H4 (cell line): ENCODE measurements at regions not wholly inside any gene's neighbourhood (a gene's known extent, or its start where the extent isn't known, plus 50 kb on each side); places are given as distances from the start of the nearest gene placed in this dataset.
"Not testable (repeated sequence)": the region's sequence is repeated elsewhere in the genome, so short reads cannot be mapped to it uniquely, and the experiment has no call there.

Experiments used
- DNase-seq: peaks from one replicate; pipeline ENCODE4 v3.0.0-alpha.2; 2015; ENCODE audit warnings: low spot score

DNA sequence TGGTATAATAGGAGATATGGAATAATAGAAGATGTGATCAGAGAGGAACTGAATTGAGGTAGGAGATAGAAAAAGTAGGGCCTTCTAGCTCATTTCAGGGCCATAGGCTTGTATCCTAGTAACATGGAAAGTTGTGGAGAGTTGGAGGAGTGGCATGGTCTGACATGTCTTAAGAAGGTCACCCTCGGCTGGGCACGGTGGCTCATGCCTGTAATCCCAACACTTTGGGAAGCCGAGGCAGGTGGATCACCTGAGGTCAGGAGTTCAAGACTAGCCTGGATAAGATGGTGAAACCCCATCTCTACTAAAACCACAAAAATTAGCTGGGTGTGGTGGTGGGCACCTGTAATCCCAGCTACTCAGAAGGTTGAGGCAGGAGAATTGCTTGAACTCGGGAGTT is 550.3 kb upstream of the CDH2 start:
- DNase-seq: not testable (repeated sequence)

DNA sequence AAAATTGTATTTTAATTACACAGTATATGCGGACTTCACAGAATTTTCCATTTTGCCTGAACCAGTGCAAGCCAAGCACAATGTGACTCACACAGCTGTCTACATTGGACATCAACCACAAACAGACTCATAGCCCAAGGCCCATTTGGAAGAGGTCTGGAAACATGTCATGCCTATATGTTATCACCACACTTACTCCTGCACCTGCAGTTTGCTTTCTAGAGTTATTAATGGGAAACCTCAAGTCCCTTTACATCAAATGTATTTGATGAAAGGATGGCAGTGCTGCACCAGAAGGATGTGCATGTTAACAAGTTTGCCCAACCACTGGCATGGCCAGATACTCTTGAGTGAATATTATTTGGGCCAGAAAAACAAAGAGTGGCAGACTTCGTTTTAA is 548.9 kb upstream of the CDH2 start:
- DNase-seq: peak; percentile 6

DNA sequence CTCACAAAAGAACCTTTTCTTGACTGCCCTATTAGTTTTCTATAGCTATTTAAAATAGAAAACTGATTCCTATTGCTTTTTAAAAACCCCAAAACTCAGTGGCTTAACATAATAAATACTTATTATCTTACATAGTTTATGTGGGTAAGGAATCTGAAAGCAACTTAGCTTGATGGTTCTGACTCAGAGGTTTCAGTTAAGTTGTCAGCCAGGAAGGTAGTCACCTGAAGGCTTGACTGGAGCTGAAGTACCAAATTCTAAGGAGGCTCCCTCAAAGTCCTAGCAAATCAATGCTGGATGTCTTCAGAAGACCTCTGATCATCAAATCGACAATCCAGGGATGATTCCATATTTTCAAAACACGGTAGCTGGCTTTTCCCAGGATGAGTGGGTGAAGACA is 546.6 kb upstream of the CDH2 start:
- no peak for DNase-seq

DNA sequence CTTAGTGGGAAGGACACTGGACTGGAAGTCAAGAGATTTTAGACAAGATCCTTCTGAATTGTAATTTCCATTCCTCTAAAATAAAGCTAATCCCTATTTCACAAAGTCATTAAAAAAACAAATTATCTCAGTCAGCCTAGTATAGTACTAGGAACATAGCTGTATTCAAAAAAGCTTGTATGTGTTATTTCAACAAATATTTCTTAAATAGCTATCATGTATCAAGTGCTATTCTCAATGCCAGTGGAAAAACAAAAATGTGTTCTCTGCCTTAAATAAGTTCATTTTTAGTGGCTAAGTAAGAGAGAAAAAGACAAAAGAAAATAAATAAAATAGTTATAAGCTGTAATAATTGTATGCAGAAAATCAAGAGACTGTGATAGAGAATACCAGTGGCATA is 541.8 kb upstream of the CDH2 start:
- DNase-seq: no peak

DNA sequence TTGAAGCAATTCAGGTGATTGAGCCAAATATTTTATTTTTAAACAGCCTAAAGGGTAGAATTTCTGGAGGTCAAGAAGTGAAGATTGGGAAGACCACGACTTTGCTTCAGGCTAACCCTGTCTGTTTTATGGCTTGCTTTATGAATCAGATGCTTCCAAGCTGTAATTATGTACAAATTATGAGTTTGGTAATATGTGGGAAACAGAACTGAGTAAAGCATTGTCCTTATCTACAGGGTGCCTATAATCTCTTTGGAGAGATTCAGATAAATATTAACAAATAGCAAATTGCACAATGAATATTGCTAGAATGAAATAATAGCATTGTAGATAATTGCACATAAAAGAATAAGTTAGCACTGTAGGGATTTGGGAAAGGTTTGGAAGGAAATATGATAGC is 539.4 kb upstream of the CDH2 start:
- no peak for DNase-seq

DNA sequence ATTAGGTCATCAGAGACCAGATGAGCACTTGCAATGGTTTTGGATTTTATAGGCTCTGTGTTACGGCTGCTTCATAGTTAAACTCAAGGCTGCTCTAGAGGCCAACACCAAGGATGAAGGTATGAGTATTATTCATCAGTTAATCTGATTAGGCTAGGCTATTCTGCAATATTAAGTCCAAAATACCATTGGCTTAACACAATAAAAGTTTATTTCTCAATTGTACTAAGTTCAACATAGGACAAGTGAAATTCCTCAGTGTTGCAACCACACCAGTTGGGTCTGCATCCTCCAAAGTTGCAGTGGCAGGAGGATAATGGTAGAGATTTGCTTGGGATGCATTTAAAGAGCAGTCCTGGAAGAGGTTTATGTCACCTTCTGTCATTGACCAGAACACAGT is 538.3 kb upstream of the CDH2 start:
- DNase-seq: no peak

DNA sequence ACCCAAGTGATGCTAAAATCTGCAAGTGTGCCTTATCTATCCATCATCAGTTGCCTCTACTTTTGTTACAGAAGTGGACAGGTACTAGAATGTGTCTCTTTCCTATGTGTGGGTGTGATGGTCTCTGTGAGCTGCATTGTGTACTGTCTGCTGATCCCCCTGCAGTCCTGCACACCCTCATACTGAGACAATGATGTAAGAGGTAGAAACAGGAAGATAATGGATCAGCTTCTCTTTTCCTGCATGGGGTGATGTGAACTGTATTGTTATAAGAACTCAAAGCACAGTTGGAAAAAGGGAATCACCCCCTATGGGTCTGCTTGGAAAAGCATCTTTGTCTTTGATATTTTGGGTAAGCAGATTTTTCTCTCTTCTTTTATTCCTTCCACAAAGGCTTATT is 537.6 kb upstream of the CDH2 start:
- no peak for DNase-seq

DNA sequence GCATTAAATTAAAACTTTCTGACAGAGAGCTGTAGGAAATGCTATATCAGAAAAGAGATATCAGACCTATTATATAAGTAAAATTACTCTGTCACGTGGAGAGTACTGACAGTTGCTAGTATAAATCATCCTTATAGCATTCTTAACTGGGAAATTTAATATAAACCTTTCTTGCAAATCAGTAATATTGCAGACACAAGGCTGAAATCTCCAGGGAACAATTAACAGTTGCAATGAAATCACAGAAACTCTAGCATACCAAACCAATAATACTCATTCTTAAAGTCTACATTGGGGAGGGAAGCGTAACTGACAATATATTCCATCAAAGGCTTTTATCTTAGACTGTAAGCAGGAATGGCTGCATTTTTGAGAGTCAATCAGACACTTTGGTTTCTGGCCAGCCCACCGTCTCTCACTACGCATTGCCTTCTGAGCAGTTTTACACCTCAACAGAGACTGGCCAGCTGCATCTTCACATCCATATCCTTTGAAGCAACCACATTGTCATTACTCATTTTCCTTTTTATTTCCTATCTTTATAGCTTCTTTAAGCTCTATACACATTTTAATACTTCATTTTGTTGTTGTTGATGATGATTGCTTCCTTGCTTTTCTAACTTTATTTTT is 536.0 kb upstream of the CDH2 start:
- no peak for DNase-seq

DNA sequence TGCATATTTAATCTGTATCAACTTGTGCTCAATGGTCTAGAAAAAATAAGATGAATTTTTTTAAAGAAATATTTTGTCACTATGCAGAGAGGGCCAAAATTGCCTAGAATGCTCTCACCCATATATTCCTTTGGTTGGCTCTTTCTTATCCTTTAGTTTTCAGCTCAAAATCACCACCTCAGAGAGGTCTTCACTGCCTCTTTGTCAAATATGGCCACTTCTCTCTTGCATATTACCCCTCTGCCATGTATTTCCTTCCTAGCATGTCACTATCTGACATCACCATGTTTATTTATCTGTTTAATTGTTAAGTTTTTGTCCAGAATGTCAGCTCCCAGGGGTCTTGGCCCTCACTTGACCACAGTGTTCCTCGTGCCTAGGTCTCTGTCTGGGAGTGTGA is 535.2 kb upstream of the CDH2 start:
- no peak for DNase-seq

DNA sequence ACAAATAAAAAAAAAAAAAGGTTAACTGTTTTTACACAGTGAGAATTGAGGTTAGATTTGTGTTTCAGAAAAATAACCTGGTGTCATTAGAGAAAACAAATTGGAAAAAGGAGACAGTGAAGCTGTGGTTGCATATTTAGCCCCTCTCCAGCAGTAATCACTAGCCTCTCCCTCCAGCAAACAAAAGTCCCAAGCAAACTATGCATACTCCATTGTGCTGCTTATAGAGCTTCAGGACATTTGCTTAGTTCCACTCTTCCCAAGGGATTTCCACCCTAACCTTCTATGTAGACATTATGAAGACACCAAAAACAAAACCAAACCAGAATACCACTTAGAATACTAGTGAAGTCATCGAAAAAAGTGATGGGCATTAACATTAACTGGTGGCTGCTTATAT is 534.2 kb upstream of the CDH2 start:
- DNase-seq: no peak

DNA sequence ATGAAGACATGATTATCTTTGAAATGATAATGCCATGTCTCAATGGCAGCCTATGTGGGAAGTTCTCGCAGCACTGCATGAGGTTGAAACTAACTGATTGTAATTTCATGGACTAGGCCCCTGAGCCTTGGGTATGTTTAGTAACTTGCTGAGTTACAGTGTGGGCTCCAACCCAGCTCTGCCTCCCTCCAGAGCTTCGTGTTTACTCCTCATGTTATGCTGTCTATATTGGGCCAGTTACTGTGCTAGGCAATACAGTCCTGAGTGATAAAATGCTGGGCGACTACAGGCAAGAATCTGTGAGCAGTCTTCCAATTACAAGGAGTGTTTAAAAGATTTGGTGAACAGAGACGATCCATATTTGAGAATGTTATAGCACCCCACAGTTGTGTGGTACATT is 530.1 kb upstream of the CDH2 start:
- DNase-seq: no peak

DNA sequence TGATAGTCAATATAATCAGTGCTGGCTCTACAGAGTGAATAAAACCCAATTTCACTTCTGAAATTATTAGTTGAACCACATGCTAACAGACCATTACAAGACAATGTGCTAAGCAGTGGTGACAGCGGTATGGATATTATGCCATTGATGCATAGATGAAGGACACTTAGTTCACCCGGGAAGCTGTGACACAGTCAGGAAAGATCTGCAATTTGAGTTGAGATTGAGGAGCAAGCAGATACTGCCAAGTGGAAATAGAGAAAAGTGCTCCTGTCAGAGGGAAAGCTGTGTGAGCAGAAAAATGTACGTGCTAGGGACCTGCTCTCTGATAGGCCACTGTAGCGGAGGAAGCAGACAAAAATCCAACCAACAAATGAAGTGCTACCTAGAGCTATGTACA is 529.5 kb upstream of the CDH2 start:
- no peak for DNase-seq

DNA sequence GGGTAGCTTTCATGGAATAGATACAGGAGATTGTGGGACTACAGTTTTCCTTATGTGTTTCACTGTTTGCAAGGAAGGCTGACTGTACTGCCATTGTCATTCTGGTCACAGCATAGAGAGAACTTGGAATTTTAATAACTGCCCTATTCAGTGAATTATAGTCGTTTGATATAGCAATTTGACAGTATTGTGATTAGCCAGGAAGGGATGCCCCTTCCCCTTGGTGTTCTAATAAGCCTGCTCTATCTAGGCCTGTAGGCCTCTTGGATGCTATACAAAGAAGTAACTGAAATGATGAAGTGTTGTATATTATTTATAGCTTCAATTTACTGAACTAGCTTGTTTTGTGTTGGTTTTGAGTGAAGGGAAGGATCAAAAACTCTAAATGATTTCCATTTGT is 528.6 kb upstream of the CDH2 start:
- no peak for DNase-seq

DNA sequence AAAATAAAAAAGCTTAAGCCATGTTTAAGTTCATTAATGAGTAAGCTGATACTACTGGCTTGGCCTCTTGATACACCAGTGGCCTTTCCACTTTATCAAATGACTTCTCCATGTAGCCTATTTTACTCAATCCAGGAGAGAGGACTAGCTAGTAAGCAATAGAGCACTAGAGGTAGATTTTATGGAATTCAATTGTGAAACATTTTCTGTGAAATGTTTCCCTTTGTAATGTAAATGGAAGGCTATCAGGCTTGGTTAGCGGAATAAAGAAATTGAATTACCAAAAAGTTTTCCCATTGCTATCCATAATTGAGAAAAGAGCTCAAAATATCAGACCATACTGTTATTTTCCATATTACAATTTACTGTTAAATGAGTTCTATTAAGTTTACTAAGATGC is 515.4 kb upstream of the CDH2 start:
- no peak for DNase-seq

DNA sequence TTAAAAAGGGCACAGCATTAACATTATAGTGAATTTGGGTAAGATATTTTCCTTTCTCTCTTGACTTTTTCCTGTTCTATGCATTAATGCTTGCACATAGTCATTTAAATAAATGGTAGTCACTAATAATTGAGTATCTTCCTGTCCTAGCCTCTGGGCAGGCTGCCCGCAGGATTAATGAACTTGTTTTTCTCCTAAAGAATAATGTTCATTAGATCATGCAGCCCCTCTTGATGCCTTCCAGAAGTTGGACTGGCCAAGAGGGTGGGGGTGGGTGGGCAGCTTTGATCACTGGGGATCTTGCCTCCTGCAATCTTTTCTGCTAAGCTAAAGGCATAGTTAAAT is 514.5 kb upstream of the CDH2 start:
- DNase-seq: no peak

DNA sequence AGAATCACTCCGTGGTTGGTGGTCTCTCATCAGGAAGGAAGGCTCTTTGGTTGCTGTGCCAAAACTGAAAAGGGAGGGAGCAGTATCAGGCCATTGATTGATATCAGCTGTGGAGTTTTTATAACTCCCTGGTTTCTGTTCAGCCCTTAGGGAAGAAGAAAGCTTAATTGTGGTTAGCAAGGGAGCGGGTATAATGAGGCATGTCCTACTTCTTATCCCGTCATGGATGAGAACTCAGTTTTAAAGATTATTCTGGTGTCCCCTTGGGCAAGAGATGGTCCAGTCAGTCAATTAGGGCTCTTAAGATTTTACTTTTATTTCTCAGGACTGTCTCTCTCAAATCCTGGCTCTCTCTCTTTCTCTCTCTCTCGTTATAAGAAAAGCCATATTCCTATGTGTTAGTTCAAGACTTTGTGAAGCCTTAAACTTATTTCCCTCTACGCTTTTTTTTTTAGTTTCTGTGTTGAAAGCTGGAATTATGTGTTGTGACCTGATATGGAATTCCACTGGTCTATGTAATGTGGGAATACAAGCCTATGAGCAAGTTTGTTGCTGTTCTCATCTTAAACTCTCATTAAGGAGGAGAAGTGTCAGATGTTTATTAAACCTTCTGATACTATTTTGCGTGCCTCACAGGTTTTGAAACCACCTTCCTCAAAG is 514.0 kb upstream of the CDH2 start:
- DNase-seq: no peak

DNA sequence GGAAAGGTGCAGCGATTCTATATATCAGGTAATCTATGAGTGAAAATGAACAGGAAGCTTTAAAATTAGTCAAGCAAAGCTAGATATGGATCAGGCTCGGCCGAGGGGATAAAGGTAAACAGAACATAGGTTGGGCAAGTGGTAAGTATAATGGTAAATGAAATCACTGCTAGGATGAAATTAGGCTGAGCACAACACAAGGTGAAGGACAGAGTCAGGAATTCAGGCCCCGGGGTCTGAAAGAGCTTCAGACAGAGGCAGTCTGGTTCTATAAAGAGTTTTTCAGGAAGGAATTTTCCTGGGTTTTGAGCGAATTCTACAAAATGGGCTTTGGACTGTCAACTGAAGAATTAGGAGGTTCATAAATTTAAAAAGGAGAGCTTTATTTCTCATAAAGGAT is 513.2 kb upstream of the CDH2 start:
- no peak for DNase-seq

DNA sequence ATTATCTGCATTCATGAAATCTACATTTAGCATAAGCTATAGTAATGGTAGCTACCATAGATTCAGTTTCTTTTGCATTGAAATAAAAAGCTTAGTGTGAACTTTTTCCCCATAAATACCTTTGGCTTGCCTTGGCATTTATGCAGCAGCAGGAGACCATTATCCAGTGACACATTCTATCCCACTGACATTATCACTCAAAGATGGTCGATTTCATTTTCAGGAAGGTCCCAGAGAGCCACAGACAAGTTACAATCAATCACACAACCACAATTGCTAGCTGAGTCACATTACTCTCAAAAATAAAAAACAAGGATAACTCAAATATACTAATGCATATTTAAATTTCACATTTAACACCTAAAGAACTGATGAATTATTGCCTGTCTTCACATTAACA is 512.7 kb upstream of the CDH2 start:
- DNase-seq: no peak

DNA sequence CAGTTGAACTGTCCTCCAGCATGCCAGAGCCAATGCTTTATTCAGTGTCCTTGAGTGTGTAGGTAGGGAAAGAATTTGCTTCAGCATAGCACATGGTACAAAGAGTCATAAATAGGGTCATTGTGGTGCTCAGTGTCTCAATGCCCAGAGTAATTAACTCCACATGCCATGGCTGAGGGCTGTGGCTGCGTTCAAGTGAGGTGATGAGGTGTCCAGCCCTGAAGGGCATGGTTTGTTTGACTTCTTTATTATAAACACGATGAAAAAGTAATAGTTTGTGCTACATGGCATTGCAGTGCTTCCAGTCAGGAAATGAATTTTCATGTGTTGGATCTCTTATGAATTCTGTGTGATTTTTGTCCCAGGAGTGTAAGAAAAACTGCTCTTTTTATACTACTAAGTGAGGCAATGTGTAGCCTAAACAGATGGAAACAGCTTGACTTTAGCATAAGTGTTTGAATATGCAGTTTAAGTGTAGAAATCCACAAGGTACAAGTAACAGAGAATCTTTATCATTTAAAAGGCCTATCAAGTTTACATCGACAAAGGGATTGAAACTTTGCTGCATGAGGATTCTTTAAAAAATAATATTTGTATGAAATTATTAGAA is 507.9 kb upstream of the CDH2 start:
- DNase-seq: peak; percentile 14

DNA sequence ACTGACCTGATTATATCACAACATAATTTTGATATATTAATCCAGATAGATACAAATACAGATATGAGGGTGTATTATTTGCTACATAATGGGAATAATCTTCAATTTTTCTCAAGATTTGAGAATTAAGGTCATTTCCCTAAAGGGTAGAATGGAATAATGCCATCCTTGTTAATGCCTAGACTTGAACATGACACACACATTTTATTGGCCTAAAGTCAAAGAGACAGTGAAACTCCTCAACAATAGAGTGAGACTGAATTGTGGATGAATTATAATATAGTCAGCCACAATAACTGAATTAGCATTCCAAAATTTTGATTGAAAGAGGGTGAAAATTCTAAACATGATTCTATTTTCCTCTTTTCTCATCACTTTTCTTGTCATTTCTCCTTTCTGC is 506.0 kb upstream of the CDH2 start:
- no peak for DNase-seq

DNA sequence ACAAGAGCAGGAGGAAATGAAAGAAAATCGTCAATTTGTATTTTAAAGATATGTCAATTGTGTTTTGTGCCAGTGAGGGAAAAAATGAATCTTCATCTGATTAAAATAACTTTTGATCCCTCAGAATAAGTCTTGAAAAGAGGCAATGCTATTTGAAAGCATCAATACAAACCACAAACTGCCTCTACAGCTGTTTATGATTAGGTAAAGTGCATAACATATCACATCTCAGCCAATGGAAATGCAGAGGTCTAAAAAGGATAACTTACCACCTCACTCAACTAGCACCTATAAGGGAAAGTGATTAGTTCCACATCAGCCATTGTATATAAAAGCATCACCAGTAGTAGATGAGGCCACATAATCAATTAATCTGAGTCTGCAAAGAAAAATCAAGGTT is 492.2 kb upstream of the CDH2 start:
- DNase-seq: no peak

DNA sequence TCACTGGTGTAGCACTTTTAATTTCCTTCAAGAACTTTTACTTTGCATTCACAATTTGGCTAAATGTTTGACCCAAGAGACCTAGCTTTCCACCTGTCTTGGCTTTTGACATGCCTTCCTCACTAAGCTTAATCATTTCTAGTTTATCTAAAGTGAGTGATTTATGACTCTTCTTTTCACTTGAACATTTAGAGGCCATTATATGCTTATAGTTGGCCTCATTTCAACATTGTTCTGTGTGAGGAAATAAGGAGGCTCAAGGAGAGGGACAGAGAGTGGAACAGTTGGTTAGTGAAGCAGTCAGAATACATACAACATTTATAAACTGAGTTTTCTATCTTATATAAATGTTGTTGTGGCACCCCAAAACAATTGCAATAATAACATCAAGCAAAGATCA is 489.3 kb upstream of the CDH2 start:
- no peak for DNase-seq

DNA sequence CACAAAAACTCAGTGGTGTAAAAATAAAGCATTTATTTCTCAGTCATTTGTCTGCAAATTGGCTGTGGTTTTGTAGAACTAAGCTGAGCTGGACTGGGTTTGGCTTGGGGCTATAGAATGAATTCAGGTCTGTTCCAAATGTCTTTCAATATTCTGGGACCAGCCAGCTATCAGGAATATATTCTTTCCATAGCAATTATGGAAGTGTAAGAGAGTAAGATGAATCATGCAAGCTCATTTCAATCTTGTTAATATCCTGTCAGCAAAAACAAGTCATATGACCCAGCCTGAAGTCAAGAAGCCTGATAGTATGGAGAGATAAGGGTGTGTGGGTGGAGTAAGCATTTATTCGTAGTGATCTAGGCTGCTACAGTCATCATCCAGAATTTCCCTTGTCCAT is 481.0 kb upstream of the CDH2 start:
- peak; percentile 6 for DNase-seq

DNA sequence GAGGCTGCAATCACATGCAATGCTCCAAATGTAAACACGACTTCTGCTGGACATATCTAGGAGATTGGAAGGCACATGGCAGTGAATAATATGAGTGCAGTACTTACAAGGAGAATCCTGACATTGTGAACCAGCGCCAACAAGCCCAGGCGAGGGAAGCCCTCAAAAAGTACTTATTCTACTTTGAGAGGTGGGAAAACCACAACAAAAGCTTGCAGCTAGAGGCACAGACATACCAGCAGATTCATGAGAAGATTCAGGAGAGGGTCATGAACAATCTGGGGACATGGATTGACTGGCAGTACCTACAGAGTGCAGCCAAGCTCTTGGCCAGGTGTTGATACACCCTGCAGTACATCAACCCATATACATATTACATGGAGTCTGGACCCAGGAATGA is 475.7 kb upstream of the CDH2 start:
- DNase-seq: no peak
